Thymus (tissue), 11 donors: ENCODE measurements at regions not wholly inside any gene's neighbourhood (a gene's known extent, or its start where the extent isn't known, plus 50 kb on each side); places are given as distances from the start of the nearest gene placed in this dataset.

Experiments
- DNase-seq, 9 donors: peaks; one replicate each; pipeline ENCODE4 v3.0.0-alpha.2; 2013; ENCODE audit warnings: low spot score in 9 of 9, low read depth in 6 of 9, missing footprints in 1 of 9
- H3K27ac ChIP-seq, 2 donors: one replicate each; pipeline ENCODE4 v1.5.1; 2013; ENCODE audit warnings: control low read depth in 1 of 2, low read depth in 1 of 2, low read length in 1 of 2, mild to moderate bottlenecking in 1 of 2, moderate library complexity in 1 of 2
- H3K27me3 ChIP-seq, 2 donors: one replicate each; pipeline ENCODE4 v1.5.1; 2013; ENCODE audit warnings: low read length in 1 of 2; ENCODE audit not compliant: control insufficient read depth in 2 of 2, insufficient read depth in 1 of 2
- H3K36me3 ChIP-seq, 2 donors: one replicate each; pipeline ENCODE4 v1.5.1; 2013; ENCODE audit warnings: low read length in 1 of 2, mild to moderate bottlenecking in 1 of 2, moderate library complexity in 1 of 2; ENCODE audit not compliant: control insufficient read depth in 2 of 2, insufficient read depth in 2 of 2
- H3K4me1 ChIP-seq, 2 donors: one replicate each; pipeline ENCODE4 v1.5.1; 2013; ENCODE audit warnings: low read length in 2 of 2; ENCODE audit not compliant: control insufficient read depth in 2 of 2, insufficient read depth in 2 of 2
- H3K4me3 ChIP-seq, 2 donors: one replicate each; pipeline ENCODE4 v1.5.1; 2013; ENCODE audit warnings: low read length in 2 of 2, control low read depth in 1 of 2, mild to moderate bottlenecking in 1 of 2
- H3K9me3 ChIP-seq, 2 donors: one replicate each; pipeline ENCODE4 v1.5.1; 2013; ENCODE audit warnings: low read length in 1 of 2, mild to moderate bottlenecking in 1 of 2; ENCODE audit not compliant: control insufficient read depth in 2 of 2, insufficient read depth in 1 of 2
- WGBS: extraction: QIAGEN DNeasy Blood & Tissue Kit; methylation state at CpG from one replicate; pipeline ENCODE4 v1.1.7; 2013; 5-methylcytosine and 5-hydroxymethylcytosine counted together
- donor health status: healthy.

DNA sequence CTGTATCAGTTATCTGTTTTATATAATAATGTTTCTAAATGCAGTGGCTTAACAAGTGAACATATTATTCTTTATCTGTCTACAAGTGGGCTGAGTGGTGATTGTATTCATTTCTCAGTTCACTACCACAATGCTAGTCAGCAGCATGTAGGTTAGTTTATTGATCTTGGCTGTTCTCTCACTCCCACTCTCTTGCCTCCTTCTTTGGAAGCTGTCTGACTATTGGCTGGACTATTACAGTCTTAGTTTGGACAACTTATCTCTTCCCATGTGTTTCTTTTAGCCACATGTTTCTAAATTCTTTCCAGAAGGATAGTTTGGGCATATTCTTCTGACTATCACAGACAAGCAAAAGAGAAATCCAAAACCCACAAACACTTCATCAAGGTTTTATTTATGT lies 459.5 kb upstream of the AGA start:
- no peak overlapping the region for H3K27ac ChIP-seq
- H3K9me3 ChIP-seq, result no peaks in the 10 kb centered on the region
- H3K27me3 ChIP-seq, result no peaks in the 10 kb centered on the region
- no peak overlapping the region for H3K4me3 ChIP-seq
- DNase-seq, result no peak
- no peaks in the 10 kb centered on the region for H3K4me1 ChIP-seq
- H3K36me3 ChIP-seq, result no peaks in the 10 kb centered on the region

DNA sequence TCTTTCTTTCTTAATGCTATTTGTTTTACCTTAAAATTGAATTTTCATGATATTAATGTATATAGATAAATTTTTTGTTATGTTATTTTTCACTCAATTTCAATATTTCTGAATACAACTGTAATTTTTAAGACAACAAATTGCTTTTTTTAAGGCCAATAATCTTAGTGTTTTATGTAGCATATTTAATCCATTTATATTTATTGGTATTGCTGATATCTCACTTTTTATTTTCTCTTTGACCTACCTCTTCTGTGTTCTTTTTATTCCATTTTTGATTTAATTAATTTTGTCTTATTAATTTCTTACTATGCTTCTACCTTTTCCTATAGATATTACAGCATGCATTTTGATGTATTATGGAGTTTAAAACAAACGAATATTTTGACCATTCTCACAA lies 460.1 kb upstream of the AGA start:
- no peak overlapping the region for H3K4me3 ChIP-seq
- no peaks in the 10 kb centered on the region for H3K4me1 ChIP-seq
- WGBS, result 87% methylated on average over 1 of the region's 1 CpG
- no peak for DNase-seq
- no peaks in the 10 kb centered on the region for H3K36me3 ChIP-seq
- H3K9me3 ChIP-seq, result no peaks in the 10 kb centered on the region
- no peaks in the 10 kb centered on the region for H3K27me3 ChIP-seq
- no peak overlapping the region for H3K27ac ChIP-seq

DNA sequence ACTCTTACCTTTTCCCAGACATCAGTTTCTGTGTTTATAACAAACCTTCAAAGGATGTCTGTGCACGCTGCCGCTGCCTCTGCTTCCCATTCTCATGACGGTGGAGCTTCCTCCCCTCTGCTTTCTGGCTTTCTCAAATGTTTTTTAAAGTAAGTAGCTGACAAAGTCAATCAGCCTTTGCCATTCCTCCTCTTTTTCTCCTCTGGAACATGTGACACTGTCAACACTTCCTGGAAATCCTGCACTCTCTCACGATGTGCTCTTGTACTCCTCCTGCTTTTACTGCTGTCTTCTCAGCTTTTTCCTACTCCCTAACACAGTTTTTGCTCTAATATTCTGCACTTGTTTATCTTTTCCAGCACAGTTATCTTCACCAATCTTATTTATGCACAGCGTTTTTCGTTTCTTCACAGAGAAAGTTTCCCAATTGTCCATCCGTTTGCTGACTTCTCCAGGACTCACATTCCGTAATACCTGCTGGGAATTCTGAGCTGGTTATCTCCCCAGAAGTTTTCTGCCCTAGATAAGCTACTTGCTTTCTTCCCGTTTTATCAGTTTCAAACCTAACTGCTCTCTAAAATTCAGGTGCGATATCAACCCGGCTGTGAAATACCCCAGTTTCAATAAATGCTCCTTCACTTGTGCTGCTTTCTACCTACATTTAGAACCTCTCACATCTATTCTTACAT lies 465.6 kb upstream of the AGA start:
- 60% methylated on average over 11 of the region's 11 CpGs for WGBS
- Histone ChIP-seq H3K4me1 (no peaks in the 10 kb centered on the region), H3K27ac (no peak overlapping the region), H3K36me3 (no peaks in the 10 kb centered on the region), H3K9me3 (peaks cover 0 to 7% of the 10 kb centered on the region in 2 donors), H3K27me3 (no peaks in the 10 kb centered on the region), H3K4me3 (no peak overlapping the region)
- no peak for DNase-seq

DNA sequence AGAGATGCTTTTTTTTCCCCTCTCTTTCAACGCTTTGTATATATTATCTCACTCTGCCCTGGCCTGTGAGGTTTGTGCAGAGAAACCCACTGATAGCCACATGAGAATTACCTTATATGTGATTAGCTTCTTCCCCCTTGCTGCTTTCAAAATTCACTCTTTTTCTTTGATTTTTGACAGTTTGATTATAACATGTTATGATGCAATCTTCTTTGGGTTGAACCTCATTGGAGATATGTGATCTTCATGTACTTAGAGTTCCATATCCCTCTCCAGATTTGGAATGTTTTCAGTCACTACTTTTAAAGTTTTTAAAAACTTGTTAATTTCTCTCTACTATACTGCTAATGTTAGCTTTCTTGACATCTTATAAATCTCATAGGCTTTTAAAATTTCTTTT lies 479.5 kb upstream of the AGA start:
- H3K4me3 ChIP-seq, result no peak overlapping the region
- H3K27ac ChIP-seq, result no peak overlapping the region
- H3K9me3 ChIP-seq, result no peaks in the 10 kb centered on the region
- no peaks in the 10 kb centered on the region for H3K36me3 ChIP-seq
- no peak for DNase-seq
- H3K4me1 ChIP-seq, result no peaks in the 10 kb centered on the region
- whole genome bisulfite sequencing, result 90% methylated on average over 1 of the region's 1 CpG
- no peaks in the 10 kb centered on the region for H3K27me3 ChIP-seq

DNA sequence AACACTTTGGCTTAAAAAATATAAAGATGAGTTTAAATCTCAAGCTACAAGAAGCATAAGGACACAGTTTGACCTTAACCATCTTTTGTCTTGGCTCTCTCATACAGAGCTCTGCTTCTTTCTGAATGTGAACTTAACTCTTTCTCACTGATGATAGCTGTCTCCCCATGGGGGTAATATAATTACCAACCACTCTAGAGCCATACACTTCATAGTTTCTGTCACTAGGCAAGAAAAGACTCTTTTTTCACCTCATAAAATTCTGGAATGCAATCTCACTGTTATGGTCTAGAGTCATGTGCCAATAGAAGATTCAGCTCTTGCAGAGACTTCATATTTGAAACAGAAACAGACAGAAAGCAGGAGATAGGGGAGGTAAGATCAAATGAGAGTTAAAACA lies 481.7 kb upstream of the AGA start:
- Histone ChIP-seq H3K4me3 (no peak overlapping the region), H3K4me1 (no peaks in the 10 kb centered on the region), H3K27me3 (no peaks in the 10 kb centered on the region), H3K27ac (no peak overlapping the region), H3K36me3 (no peaks in the 10 kb centered on the region), H3K9me3 (no peaks in the 10 kb centered on the region)
- no peak for DNase-seq

DNA sequence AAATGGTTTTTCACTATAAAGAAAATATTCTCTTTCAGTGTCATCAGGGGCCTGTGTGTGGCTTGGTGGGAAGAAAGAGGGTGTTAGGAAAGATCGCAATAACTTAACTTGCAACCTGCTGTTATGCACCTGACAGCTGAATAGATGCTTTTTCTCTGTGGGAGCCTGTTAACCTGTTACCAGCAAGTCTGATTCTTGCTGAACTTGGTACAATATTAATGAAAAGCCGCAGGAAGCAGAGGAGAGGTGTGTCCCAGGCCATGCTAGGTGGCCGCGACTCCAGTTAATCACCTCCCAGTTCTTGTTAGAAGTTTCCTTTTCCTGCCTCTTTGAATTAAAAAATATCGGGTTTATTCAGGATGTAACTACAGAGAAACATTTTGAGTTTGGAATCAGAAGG lies 494.8 kb upstream of the AGA start:
- Histone ChIP-seq H3K4me1 (no peaks in the 10 kb centered on the region), H3K4me3 (no peak overlapping the region), H3K9me3 (no peaks in the 10 kb centered on the region), H3K36me3 (no peaks in the 10 kb centered on the region), H3K27me3 (no peaks in the 10 kb centered on the region), H3K27ac (no peak overlapping the region)
- WGBS, result 91% methylated on average over 5 of the region's 5 CpGs
- no peak for DNase-seq

DNA sequence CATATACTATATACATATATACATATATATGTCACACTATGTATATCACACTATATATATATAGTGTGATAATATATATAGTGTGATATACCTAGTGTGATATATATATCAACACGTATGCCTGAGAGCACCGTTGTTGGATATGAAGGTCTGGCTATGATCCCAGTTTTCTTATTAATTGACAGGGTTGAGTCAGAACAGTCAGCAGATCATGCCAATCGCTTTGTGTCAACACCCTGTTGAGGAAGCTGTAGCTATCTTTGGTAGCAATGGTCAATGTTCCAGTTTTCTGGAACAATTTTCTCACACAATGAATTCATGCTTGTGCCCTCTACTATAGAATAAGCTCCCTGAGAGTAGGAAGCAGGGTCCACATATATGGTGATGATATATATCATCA lies 496.0 kb upstream of the AGA start:
- Histone ChIP-seq H3K27me3 (no peaks in the 10 kb centered on the region), H3K27ac (no peak overlapping the region), H3K9me3 (no peaks in the 10 kb centered on the region), H3K4me1 (no peaks in the 10 kb centered on the region), H3K36me3 (no peaks in the 10 kb centered on the region), H3K4me3 (no peak overlapping the region)
- DNase-seq, result no peak
- WGBS, result 96% methylated on average over 3 of the region's 3 CpGs

DNA sequence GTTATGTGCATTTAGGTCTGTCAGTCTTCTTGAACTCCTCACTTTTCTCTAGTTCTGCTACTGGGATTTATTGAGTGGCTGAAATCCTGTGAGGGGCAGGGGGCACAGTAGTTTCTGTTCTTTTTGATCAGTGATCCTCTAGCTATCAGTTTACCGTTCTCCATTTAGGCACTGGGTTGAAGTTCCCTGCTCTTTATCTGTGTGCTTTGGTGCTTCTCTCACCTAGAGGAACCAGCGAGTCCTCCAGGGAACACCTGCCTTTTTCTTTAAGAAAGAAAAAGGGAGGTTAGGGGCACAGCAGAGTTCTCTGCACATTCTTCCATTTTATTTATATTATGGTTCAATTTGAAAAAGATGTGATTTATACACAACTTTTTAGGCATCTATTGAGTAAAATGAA lies 503.0 kb upstream of the AGA start:
- Histone ChIP-seq H3K27ac (no peak overlapping the region), H3K36me3 (no peaks in the 10 kb centered on the region), H3K4me3 (no peak overlapping the region), H3K4me1 (no peaks in the 10 kb centered on the region), H3K9me3 (no peaks in the 10 kb centered on the region), H3K27me3 (no peaks in the 10 kb centered on the region)
- no peak for DNase-seq
- 67% methylated on average over 2 of the region's 2 CpGs for WGBS

DNA sequence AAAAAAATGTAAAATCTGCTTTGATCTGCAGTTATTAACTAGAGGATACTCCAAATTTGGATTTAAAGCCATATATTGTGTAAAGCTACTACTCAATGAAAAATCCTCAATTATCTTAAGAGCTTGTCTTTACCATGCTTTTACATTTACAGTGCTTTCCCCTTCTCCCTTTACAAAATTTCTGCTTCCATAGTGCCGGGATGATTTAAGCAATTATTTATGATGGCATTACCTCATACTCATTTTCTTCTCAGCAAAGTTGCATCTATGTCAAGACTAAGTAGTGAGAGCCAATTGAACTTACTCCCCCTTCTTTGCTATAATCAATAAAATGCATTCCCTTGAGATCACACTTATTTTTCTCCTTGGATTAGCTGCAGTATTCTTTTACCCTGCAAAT lies 505.4 kb upstream of the AGA start:
- Histone ChIP-seq H3K36me3 (no peaks in the 10 kb centered on the region), H3K4me3 (no peak overlapping the region), H3K9me3 (no peaks in the 10 kb centered on the region), H3K27ac (no peak overlapping the region), H3K4me1 (no peaks in the 10 kb centered on the region), H3K27me3 (no peaks in the 10 kb centered on the region)
- WGBS, result 97% methylated on average over 1 of the region's 1 CpG
- DNase-seq, result no peak

DNA sequence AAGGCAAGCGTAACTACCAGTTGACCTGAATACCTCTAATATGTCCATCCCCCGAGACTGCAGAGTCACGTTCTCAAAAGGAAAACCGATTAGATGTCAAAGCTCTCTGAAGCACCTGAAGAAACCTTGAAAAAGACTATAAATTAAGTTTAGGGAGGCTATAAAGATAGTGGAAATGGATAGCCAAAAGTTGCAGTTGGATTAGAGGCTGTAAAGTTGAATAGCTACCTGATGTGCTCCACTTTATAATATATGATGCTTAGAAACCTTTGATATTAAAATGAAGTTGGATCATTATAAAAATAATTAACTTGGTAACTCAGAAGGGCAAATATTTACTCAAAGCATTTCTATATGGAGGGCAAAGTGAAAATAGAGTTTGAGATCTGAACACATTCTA lies 506.6 kb upstream of the AGA start:
- DNase-seq, result no peak
- Histone ChIP-seq H3K36me3 (no peaks in the 10 kb centered on the region), H3K27me3 (no peaks in the 10 kb centered on the region), H3K4me1 (no peaks in the 10 kb centered on the region), H3K9me3 (no peaks in the 10 kb centered on the region), H3K4me3 (no peak overlapping the region), H3K27ac (no peak overlapping the region)
- WGBS, result 91% methylated on average over 4 of the region's 4 CpGs
